GM21723 (cell line): ENCODE measurements at regions not wholly inside any gene's neighbourhood (a gene's known extent, or its start where the extent isn't known, plus 50 kb on each side); places are given as distances from the start of the nearest gene placed in this dataset.

Source experiments
- ATAC-seq: cut with Tn5 transposase; IDR thresholded peaks from one replicate; pipeline ENCODE4 v1.9.1; 2021; ENCODE audit warnings: mild to moderate bottlenecking, moderate library complexity; ENCODE audit not compliant: unreplicated experiment

- no peak for ATAC-seq
These were observed 617.4 kb upstream of the NRXN1 start for GRCh38 chr2:51649366-51649765.

GRCh38 chr2:51638811-51639210, 606.9 kb upstream of the NRXN1 start:
- ATAC-seq: no peak

GRCh38 chr2:51633073-51633472, 601.1 kb upstream of the NRXN1 start:
- ATAC-seq: no peak

- no peak for ATAC-seq
These were observed 597.5 kb upstream of the NRXN1 start for GRCh38 chr2:51629406-51629805.

- no peak for ATAC-seq
These were observed 597.0 kb upstream of the NRXN1 start for GRCh38 chr2:51628917-51629316.

GRCh38 chr2:51624995-51625394, 593.1 kb upstream of the NRXN1 start:
- ATAC-seq: no peak

- no peak for ATAC-seq
These were observed 588.9 kb upstream of the NRXN1 start for GRCh38 chr2:51620796-51621195.

GRCh38 chr2:51619961-51620360, 588.0 kb upstream of the NRXN1 start:
- ATAC-seq: no peak

- no peak for ATAC-seq
These were observed 580.5 kb upstream of the NRXN1 start for GRCh38 chr2:51612387-51612786.

- ATAC-seq: no peak
These were observed 569.8 kb upstream of the NRXN1 start for GRCh38 chr2:51601706-51602105.

GRCh38 chr2:51597086-51597485, 565.2 kb upstream of the NRXN1 start:
- ATAC-seq: no peak

GRCh38 chr2:51595836-51596235, 563.9 kb upstream of the NRXN1 start:
- no peak for ATAC-seq

- no peak for ATAC-seq
These were observed 549.8 kb upstream of the NRXN1 start for GRCh38 chr2:51581636-51582267.

- no peak for ATAC-seq
These were observed 547.5 kb upstream of the NRXN1 start for GRCh38 chr2:51579412-51579811.

GRCh38 chr2:51575181-51575580, 543.2 kb upstream of the NRXN1 start:
- ATAC-seq: no peak

- no peak for ATAC-seq
These were observed 527.1 kb upstream of the NRXN1 start for GRCh38 chr2:51559026-51559425.

- no peak for ATAC-seq
These were observed 521.5 kb upstream of the NRXN1 start for GRCh38 chr2:51553476-51553875.

GRCh38 chr2:51535763-51536162, 503.8 kb upstream of the NRXN1 start:
- ATAC-seq: no peak

- ATAC-seq: no peak
These were observed 502.2 kb upstream of the NRXN1 start for GRCh38 chr2:51534166-51534565.

- ATAC-seq: no peak
These were observed 496.2 kb upstream of the NRXN1 start for GRCh38 chr2:51528156-51528555.

GRCh38 chr2:51526766-51527165, 494.8 kb upstream of the NRXN1 start:
- no peak for ATAC-seq

- no peak for ATAC-seq
These were observed 484.7 kb upstream of the NRXN1 start for GRCh38 chr2:51516667-51517066.

- ATAC-seq: no peak
These were observed 479.1 kb upstream of the NRXN1 start for GRCh38 chr2:51511002-51511401.
